ENCODE measurements at regions not wholly inside any gene's neighbourhood (a gene's known extent, or its start where the extent isn't known, plus 50 kb on each side); places are given as distances from the start of the nearest gene placed in this dataset.
A peak's percentile ranks its signal among the peaks of the same experiment; 100 is the strongest.

DNA sequence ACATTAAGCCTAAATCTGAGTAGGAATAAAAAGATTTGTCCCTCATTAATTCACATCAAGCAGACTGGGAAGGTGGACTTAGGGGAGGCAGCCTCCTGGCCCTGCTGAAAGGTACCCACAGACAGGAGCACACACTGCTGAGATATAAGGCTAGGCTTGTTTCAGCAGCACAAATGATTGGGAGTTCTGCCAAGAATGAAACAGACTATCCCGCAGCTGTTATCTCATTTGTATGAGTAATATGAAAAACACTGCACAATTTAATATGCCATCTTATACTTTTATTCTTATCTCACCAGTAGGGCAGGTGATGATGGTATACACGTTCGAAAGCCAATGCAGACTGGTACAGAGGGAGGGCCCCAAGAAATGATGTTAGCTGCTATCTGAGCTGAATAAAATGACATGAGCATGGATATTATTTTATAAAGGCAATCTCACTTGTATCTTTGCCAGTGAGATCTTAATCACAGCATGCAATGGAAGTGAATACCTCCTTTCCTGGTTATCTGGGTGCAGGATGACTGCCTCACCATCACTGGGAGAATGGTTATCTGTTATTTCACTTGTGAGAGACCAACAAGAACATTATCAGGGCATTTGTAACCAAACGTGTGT is 258.7 kb upstream of the PPP2R3A start:
- TF ChIP-seq, protein P1, sequence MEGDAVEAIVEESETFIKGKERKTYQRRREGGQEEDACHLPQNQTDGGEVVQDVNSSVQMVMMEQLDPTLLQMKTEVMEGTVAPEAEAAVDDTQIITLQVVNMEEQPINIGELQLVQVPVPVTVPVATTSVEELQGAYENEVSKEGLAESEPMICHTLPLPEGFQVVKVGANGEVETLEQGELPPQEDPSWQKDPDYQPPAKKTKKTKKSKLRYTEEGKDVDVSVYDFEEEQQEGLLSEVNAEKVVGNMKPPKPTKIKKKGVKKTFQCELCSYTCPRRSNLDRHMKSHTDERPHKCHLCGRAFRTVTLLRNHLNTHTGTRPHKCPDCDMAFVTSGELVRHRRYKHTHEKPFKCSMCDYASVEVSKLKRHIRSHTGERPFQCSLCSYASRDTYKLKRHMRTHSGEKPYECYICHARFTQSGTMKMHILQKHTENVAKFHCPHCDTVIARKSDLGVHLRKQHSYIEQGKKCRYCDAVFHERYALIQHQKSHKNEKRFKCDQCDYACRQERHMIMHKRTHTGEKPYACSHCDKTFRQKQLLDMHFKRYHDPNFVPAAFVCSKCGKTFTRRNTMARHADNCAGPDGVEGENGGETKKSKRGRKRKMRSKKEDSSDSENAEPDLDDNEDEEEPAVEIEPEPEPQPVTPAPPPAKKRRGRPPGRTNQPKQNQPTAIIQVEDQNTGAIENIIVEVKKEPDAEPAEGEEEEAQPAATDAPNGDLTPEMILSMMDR (conservative IDR thresholded peaks at IDR 0.05), result no peak
- Mint-ChIP-seq H3K27ac (ENCODE audit: unreplicated experiment) (no peak overlapping the region), H3K27me3 (ENCODE audit: low read depth) (no peaks in the 10 kb centered on the region), H3K4me3 (no peak overlapping the region), H3K4me1 (no peaks in the 10 kb centered on the region), H3K9me3 (peaks cover 4% of the 10 kb centered on the region), H3K36me3 (ENCODE audit: low read depth) (no peaks in the 10 kb centered on the region)
- no peak for DNase-seq (ENCODE audit: low read depth, low spot score)

DNA sequence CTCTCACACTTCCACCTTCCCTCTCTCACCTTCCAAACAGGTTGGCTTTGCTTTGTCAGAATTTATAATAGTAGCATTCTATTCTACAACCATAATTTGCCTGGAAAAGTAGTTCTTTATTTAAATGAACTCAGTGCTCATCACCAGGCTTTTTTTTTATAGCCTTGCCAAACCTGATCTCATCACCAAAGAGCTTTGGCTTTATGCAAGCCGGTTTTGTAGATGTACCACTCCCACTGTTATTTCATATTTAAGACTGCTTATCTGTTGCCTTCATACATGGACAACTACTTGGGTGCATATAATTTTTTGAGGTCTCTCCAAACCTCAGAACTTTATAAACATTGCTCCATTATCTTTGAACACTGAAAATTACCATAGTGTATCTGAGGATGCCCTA is 246.1 kb upstream of the PPP2R3A start:
- DNase-seq (ENCODE audit: low read depth, low spot score), result no peak
- H3K36me3 Mint-ChIP-seq (ENCODE audit: low read depth), result no peaks in the 10 kb centered on the region
- peaks cover 3% of the 10 kb centered on the region for H3K9me3 Mint-ChIP-seq
- no peak overlapping the region for H3K4me3 Mint-ChIP-seq
- H3K4me1 Mint-ChIP-seq, result no peaks in the 10 kb centered on the region
- no peaks in the 10 kb centered on the region for H3K27me3 Mint-ChIP-seq (ENCODE audit: low read depth)
- no peak overlapping the region for H3K27ac Mint-ChIP-seq (ENCODE audit: unreplicated experiment)
- TF ChIP-seq, protein P1 (conservative IDR thresholded peaks at IDR 0.05), result no peak

DNA sequence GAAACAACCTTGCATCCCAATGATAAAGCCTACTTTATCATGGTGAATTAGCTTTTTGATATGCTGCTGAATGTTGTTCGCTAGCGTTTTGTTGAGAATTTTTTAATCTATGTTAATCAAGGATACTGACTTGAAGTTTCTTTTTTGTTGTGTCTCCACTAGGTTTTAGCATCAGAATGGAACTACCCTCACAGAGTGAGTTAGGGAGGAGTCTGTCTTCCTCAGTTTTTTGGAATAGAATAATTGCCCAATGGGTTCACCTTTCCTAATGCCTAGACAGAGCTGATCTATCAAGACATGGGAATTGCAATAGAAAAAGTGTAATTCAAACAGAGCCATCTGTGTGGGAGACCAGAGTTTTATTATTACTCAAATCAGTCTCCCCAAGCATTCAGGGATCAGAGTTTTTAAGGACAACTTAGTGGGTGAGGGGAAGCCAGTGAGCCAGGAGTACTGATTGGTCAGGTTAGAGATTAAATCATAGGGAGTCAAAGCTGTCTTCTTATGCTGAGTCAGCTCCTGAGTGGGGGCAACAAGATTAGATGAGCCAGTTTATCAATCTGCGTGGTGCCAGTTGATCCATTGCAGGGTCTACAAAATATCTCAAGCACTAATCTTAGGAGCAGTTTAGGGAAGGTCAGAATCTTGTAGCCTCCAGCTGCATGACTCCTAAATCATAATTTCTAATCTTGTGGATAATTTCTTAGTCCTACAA is 237.4 kb upstream of the PPP2R3A start:
- Mint-ChIP-seq H3K27me3 (ENCODE audit: low read depth) (peaks cover 3% of the 10 kb centered on the region), H3K9me3 (peaks cover 12% of the 10 kb centered on the region), H3K36me3 (ENCODE audit: low read depth) (peaks cover 10% of the 10 kb centered on the region), H3K4me1 (no peaks in the 10 kb centered on the region), H3K4me3 (no peak overlapping the region), H3K27ac (ENCODE audit: unreplicated experiment) (no peak overlapping the region)
- DNase-seq (ENCODE audit: low read depth, low spot score), result no peak
- TF ChIP-seq, protein P1 (conservative IDR thresholded peaks at IDR 0.05), result no peak

DNA sequence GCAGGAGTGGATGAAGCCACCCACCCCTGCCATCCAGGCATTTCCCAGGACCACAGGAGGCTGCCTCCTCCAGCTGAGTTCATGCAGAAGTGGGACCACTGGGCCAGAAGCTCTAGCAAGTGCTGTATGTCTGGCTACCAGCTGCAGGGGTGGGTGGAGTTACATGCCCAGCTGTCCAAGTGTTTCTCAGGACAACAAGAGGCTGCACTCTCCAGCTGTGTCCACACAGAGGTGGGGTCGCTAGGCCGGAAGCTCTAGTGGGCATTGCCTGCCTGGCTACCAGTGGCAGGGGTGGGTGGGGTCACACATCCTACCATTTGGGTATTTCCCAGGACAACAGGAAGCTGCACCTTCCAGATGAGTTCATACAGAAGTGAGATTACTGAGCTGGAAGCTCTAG is 234.0 kb upstream of the PPP2R3A start:
- Mint-ChIP-seq H3K27me3 (ENCODE audit: low read depth) (peaks cover 3% of the 10 kb centered on the region), H3K36me3 (ENCODE audit: low read depth) (peaks cover 16% of the 10 kb centered on the region), H3K4me1 (no peaks in the 10 kb centered on the region), H3K27ac (ENCODE audit: unreplicated experiment) (no peak overlapping the region), H3K9me3 (peaks cover 23% of the 10 kb centered on the region), H3K4me3 (no peak overlapping the region)
- no peak for DNase-seq (ENCODE audit: low read depth, low spot score)
- TF ChIP-seq, protein P1 (conservative IDR thresholded peaks at IDR 0.05), result no peak

DNA sequence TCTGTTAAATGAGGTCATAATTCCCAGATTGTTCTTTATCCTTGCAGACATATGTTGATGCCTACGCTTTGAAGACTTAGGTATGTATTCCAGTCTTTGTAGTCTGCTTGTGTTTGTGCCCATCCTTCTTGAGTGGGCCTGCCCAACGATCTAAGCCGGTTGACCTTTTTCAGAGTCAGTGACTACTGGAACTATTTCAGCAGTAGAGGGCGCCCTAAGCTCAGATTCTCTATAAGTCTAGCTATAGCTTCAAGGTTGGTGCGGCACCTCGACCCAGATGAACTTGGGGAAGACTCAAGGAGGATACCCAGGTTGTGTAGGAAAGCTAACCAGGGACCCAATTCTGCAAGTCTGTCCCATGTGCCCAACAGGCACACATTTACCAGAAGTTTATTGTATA is 228.8 kb upstream of the PPP2R3A start:
- DNase-seq (ENCODE audit: low read depth, low spot score), result no peak
- Mint-ChIP-seq H3K9me3 (peaks cover 19% of the 10 kb centered on the region), H3K4me1 (peaks cover 29% of the 10 kb centered on the region), H3K27me3 (ENCODE audit: low read depth) (no peaks in the 10 kb centered on the region), H3K36me3 (ENCODE audit: low read depth) (peaks cover 10% of the 10 kb centered on the region), H3K27ac (ENCODE audit: unreplicated experiment) (no peak overlapping the region), H3K4me3 (no peak overlapping the region)
- TF ChIP-seq, protein P1 (conservative IDR thresholded peaks at IDR 0.05), result peak; percentile 42
